Sigmoid colon (tissue), 6 donors: ENCODE measurements at regions not wholly inside any gene's neighbourhood (a gene's known extent, or its start where the extent isn't known, plus 50 kb on each side); places are given as distances from the start of the nearest gene placed in this dataset.

Experiments
- DNase-seq: peaks from one replicate; pipeline ENCODE4 v3.0.0-alpha.2; 2019
- H3K27ac ChIP-seq, 4 donors: fragments of 200-600 bp; sonication (generic); one replicate each; pipeline ENCODE4 v1.5.1; 2016 to 2019; ENCODE audit warnings: mild to moderate bottlenecking in 1 of 4
- H3K27me3 ChIP-seq, 3 donors: fragments of 200-600 bp; sonication (generic); one replicate each; pipeline ENCODE4 v1.5.1; 2019; ENCODE audit warnings: mild to moderate bottlenecking in 1 of 3
- H3K36me3 ChIP-seq, 4 donors: fragments of 200-600 bp; sonication (generic); one replicate each; pipeline ENCODE4 v1.5.1; 2016 to 2019
- H3K4me1 ChIP-seq, 4 donors: fragments of 200-600 bp; sonication (generic); one replicate each; pipeline ENCODE4 v1.5.1; 2017 to 2019
- H3K4me3 ChIP-seq, 4 donors: fragments of 200-600 bp; sonication (generic); one replicate each; pipeline ENCODE4 v1.5.1; 2017 to 2019; ENCODE audit warnings: mild to moderate bottlenecking in 2 of 4, moderate library complexity in 1 of 4
- H3K9me3 ChIP-seq, 4 donors: fragments of 200-600 bp in 3 of 4; sonication (generic) in 3 of 4; one replicate each; pipeline versions ENCODE4 v1.5.1 to v1.6.1; 2013 to 2019
- CTCF ChIP-seq, 4 experiments: fragments of 450-650 bp in 3 of 4; fragments of 200-600 bp in 1 of 4; IDR thresholded peaks; one replicate each; pipeline ENCODE4 v1.5.1; 2016 to 2019; ENCODE audit warnings: antibody characterized with exemption in 4 of 4, mild to moderate bottlenecking in 3 of 4, moderate library complexity in 2 of 4
- EP300 ChIP-seq, 4 donors: sonication (generic); formaldehyde crosslinking; IDR thresholded peaks; one replicate each; pipeline ENCODE4 v1.6.1; 2017; ENCODE audit warnings: antibody characterized with exemption in 4 of 4
- POLR2A ChIP-seq, 2 donors: fragments of 450-650 bp; IDR thresholded peaks; one replicate each; pipeline ENCODE4 v1.6.1; 2016; ENCODE audit warnings: antibody characterized with exemption in 2 of 2, mild to moderate bottlenecking in 2 of 2, moderate library complexity in 2 of 2
- POLR2AphosphoS5 ChIP-seq, 4 donors: sonication (generic); formaldehyde crosslinking; IDR thresholded peaks; one replicate each; pipeline ENCODE4 v1.6.1; 2017; ENCODE audit warnings: antibody characterized with exemption in 4 of 4
- WGBS, 2 donors: extraction: QIAGEN DNeasy Blood & Tissue Kit; methylation state at CpG; one replicate each; pipeline ENCODE4 v1.1.7; 2013; 5-methylcytosine and 5-hydroxymethylcytosine counted together
- intact Hi-C: fragments of 100-400 bp; cut with DNase I; formaldehyde crosslinking; loops from one replicate; pipeline ENCODE4 v1.15.1; 2023
- donor health status: healthy with polysubstance abuse.
- donor health status: healthy.

GRCh38 chr9:11966786-11967185, 726.4 kb upstream of the TYRP1 start:
- H3K36me3 ChIP-seq: no peaks in the 10 kb centered on the region
- TF ChIP-seq CTCF (IDR thresholded peaks at IDR 0.05): no peak
- TF ChIP-seq POLR2A (IDR thresholded peaks at IDR 0.05): no peak
- TF ChIP-seq POLR2AphosphoS5 (IDR thresholded peaks at IDR 0.05): no peak
- TF ChIP-seq EP300 (IDR thresholded peaks at IDR 0.05): no peak
- no peaks in the 10 kb centered on the region for H3K4me1 ChIP-seq
- no peak overlapping the region for H3K27ac ChIP-seq
- 64 to 69% methylated on average over 4 of the region's 4 CpGs for WGBS, 2 donors
- H3K9me3 ChIP-seq: peaks cover 0 to 3% (median 0%) of the 10 kb centered on the region in 4 donors
- intact Hi-C loops: no loop called here
- H3K27me3 ChIP-seq: no peaks in the 10 kb centered on the region
- DNase-seq: no peak
- H3K4me3 ChIP-seq: no peak overlapping the region

- H3K27me3 ChIP-seq: no peaks in the 10 kb centered on the region
These were observed 724.6 kb upstream of the TYRP1 start for GRCh38 chr9:11968631-11969030.

GRCh38 chr9:11973011-11973410, 720.2 kb upstream of the TYRP1 start:
- 49 to 64% methylated on average over 1 of the region's 1 CpG for WGBS, 2 donors
- no peaks in the 10 kb centered on the region for H3K9me3 ChIP-seq

More at GRCh38 chr9:11968631-11969030, 724.6 kb upstream of the TYRP1 start:
- intact Hi-C loops: no loop called here
- Histone ChIP-seq H3K4me1 (no peaks in the 10 kb centered on the region), H3K27ac (no peak overlapping the region), H3K9me3 (peaks cover 0 to under 1% (median 0%) of the 10 kb centered on the region in 4 donors), H3K4me3 (no peak overlapping the region), H3K36me3 (no peaks in the 10 kb centered on the region)
- WGBS, 2 donors: 73 to 83% methylated on average over 1 of the region's 1 CpG
- DNase-seq: no peak
- no peak for TF ChIP-seq POLR2A (IDR thresholded peaks at IDR 0.05)
- TF ChIP-seq CTCF (IDR thresholded peaks at IDR 0.05): no peak
- TF ChIP-seq EP300 (IDR thresholded peaks at IDR 0.05): no peak
- no peak for TF ChIP-seq POLR2AphosphoS5 (IDR thresholded peaks at IDR 0.05)

GRCh38 chr9:11973511-11973910, 719.7 kb upstream of the TYRP1 start:
- Histone ChIP-seq H3K36me3 (no peaks in the 10 kb centered on the region), H3K4me1 (no peaks in the 10 kb centered on the region), H3K9me3 (no peaks in the 10 kb centered on the region), H3K27ac (no peak overlapping the region), H3K4me3 (no peak overlapping the region), H3K27me3 (no peaks in the 10 kb centered on the region)
- 62 to 79% methylated on average over 1 of the region's 1 CpG for WGBS, 2 donors
- DNase-seq: no peak
- no peak for TF ChIP-seq CTCF (IDR thresholded peaks at IDR 0.05)
- TF ChIP-seq EP300 (IDR thresholded peaks at IDR 0.05): no peak
- intact Hi-C loops: no loop called here

More at GRCh38 chr9:11973011-11973410, 720.2 kb upstream of the TYRP1 start:
- DNase-seq: no peak
- intact Hi-C loops: no loop called here
- no peaks in the 10 kb centered on the region for H3K36me3 ChIP-seq
- no peak for TF ChIP-seq CTCF (IDR thresholded peaks at IDR 0.05)
- TF ChIP-seq EP300 (IDR thresholded peaks at IDR 0.05): no peak
- TF ChIP-seq POLR2A (IDR thresholded peaks at IDR 0.05): no peak
- TF ChIP-seq POLR2AphosphoS5 (IDR thresholded peaks at IDR 0.05): no peak
- no peak overlapping the region for H3K27ac ChIP-seq
- no peaks in the 10 kb centered on the region for H3K4me1 ChIP-seq
- no peak overlapping the region for H3K4me3 ChIP-seq
- no peaks in the 10 kb centered on the region for H3K27me3 ChIP-seq

GRCh38 chr9:11992866-11993265, 700.3 kb upstream of the TYRP1 start:
- intact Hi-C loops: no loop called here
- no peak for DNase-seq
- Histone ChIP-seq H3K4me3 (no peak overlapping the region), H3K27ac (no peak overlapping the region), H3K36me3 (no peaks in the 10 kb centered on the region), H3K27me3 (no peaks in the 10 kb centered on the region), H3K4me1 (no peaks in the 10 kb centered on the region), H3K9me3 (peaks cover 0 to 4% (median 0%) of the 10 kb centered on the region in 4 donors)
- TF ChIP-seq POLR2AphosphoS5 (IDR thresholded peaks at IDR 0.05) (no peak), EP300 (IDR thresholded peaks at IDR 0.05) (no peak), POLR2A (IDR thresholded peaks at IDR 0.05) (no peak), CTCF (IDR thresholded peaks at IDR 0.05) (no peak)
- WGBS, 2 donors: 79 to 82% methylated on average over 1 of the region's 1 CpG
